Cerebellar nuclear complex (tissue), 1 donor: ENCODE measurements at regions not wholly inside any gene's neighbourhood (a gene's known extent, or its start where the extent isn't known, plus 50 kb on each side); places are given as distances from the start of the nearest gene placed in this dataset.

Experiments used
- DNase-seq, 2 experiments: peaks; one replicate each; lab custom pipeline; 2025; lab: John Stamatoyannopoulos, UW

DNA sequence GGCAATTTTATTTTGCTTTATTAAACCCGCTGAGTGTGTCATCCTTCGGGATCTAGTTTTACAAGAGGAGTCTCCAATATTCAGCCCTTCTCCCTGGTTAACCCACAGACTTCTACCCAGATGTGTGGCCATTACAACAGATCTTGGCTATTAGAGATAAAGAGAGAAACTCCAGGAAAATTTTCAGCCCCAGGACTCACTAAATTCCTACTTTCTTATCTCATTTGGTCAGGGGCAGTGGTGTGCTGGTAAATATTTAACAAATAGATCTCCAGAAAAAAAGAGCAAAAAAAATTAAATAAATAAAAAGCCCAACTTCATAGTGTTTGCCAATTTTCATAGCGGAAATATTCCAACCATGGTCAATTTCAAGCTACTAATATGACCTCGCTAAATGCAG is 168.4 kb downstream of the RND3 start:
- no peak for DNase-seq

DNA sequence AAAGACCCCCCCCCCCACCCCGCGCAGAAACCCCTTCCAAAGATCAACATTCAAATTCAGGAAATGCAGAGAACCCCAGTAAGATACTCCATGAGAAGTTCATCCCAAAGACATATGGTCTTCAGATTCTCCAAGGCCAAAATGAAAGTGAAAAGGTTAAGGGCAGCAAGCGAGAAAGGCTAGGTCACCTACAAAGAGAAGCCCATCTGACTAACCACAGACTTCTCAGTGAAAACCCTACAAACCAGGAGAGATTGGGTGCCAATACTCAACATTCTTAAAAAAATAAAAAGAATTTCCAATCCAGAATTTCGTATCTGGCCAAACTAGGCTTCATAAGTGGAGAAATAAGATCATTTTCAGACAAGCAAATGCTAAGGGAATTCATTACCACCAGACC is 175.2 kb downstream of the RND3 start:
- no peak for DNase-seq

DNA sequence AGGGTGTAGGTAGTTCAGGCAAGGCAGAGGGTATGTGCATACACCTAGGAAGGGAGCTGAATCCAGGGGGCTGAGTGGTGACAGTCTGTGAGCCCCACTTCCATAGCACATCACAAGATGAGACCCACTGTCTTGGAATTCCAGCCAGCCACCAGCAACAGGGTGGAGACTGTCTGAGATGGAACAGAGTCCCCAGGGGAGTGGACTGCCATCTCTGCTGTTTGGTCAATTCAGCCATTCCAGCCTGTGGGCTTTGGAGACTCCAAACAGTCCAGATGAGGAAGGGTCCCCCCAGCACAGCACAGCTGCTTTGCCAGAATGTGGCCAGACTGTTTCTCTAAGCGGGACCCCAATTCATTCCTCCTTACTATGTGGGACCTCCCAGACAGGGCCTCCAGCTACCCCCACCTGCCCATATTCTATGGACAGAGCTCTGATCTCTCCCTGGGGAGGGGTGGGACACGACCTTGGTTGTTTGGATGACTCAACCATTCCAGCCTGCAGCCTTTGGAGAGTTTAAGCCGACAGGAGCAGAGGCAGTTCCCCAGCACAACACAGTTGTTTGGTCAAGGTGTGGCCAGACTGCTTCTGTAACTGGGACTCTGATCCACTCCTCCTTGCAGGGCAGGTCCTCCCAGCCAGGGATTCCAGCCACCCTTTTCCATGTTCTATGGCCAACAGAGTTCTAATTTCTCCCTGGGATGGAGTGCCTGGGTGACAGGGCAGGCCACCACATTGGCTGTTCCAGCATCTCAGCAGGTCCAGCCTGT is 178.0 kb downstream of the RND3 start:
- no peak for DNase-seq

- no peak for DNase-seq
Measured at GRCh38 chr2:150307258-150307657, 180.2 kb downstream of the RND3 start.

DNA sequence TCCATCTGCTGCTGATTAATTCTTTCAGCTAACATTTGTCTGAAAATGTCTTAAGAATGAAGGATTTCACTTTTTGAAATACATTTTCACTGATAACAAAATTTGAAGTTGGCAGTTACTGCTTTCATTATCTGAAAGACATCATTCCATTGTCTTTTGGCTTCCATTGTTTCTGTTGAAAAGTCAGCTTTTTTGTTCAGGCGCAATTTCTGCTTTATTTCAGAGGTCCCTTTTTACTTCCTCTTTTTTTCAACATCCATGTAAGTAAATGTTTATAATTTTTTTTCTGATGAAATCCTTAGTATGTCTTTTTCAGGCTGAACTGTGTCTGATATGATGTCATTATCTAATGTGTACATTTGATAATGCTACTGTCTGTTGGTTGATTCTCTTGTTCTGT is 184.2 kb downstream of the RND3 start:
- DNase-seq, result no peak

DNA sequence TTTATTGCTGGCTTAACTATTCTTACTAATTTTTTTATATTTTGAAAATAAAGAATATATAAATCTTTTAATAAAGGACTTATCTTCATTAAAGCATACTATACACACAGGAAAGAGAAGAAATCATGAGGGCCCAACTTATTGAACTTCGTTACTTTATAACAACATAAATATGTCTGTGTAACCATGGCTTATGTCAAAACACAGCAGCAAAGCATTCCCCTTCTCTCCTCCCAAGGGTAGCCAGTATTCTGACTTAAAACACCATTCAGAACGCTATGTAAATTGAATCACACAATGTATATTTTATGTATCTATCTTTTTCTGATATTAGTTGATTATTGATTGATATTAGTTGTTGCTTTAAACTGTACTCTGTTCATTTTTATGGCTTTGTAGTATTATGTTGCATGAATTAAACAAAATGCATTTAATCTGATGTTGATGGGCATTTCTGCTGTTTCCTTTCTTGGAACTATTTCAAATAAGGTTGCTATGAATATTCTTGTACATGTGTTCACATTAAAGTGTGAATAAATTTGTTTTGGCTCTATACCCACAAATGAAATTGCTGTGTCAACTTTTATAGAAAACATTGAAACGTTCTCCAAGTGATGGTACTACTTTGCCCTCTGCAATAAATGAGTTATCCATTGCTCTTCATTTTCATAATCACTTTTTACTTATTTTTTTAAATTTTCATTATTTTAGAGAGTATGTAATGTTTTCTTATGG is 188.7 kb downstream of the RND3 start:
- no peak for DNase-seq

- DNase-seq, result no peak
Measured at GRCh38 chr2:150296770-150297546, 190.5 kb downstream of the RND3 start.

DNA sequence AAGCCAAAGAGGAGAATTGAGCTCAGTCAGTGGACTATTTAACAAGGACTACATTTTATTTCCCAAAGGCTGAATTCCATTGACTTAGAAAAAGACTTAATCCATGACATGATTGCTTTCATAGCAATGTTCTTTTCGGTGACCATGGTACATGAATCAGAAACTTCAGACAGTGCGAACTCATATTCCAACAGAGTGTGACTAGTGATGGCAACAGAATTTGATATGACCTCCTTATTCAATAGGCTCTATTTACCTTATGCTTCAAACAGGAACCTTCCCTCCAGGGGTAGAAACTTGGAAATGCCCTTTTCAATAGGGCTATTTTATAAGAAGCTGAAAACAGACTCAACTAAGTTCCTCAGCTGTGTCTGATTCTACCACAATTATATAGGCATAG is 191.9 kb downstream of the RND3 start:
- no peak for DNase-seq

- no peak for DNase-seq
Measured at GRCh38 chr2:150293771-150294170, 193.7 kb downstream of the RND3 start.

GRCh38 chr2:150292807-150293206 is 194.7 kb downstream of the RND3 start:
- no peak for DNase-seq

- DNase-seq, result no peak
Measured at GRCh38 chr2:150292192-150292591, 195.3 kb downstream of the RND3 start.

GRCh38 chr2:150286730-150287362 is 200.6 kb downstream of the RND3 start:
- no peak for DNase-seq

DNA sequence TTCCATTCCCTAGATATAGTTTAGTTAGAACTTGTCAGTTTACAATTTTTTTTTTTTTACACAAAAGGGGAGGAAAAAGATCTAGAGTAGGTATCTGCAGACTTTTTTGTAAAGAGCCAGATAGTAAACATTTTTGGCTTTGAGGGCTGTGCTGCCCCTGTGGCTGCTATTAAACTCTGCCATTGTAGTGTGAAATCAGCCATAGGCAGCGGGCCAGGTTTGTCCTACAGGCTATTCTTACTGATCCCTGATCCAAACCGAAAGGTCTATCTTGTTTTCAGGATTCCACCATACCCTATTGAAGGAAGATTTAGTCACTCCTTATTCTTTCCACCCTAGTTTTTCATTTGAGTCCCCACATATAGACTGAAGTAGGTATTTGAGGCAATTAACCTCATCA is 203.4 kb downstream of the RND3 start:
- DNase-seq, result no peak

GRCh38 chr2:150282771-150283371 is 204.6 kb downstream of the RND3 start:
- DNase-seq, result no peak

GRCh38 chr2:150282357-150282756 is 205.1 kb downstream of the RND3 start:
- no peak for DNase-seq

DNA sequence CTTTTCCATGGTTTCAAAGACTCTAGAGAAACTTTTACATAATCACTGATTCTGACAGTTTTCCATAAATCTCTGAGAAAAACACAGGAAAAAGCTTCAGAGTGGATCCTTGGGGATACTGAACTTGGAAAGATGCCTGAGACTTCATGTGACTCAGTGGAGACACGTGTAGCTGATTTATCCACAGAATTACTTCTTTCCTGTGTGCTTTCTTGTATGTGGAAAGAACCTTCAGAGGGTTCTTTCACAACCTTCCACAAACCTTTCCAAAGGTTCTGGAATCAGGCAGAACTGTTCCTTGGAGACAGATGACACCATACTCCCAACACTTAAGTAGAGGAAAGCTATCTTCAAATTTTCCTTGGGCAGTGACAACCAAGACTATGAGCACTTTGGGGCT is 207.2 kb downstream of the RND3 start:
- DNase-seq, result no peak

DNA sequence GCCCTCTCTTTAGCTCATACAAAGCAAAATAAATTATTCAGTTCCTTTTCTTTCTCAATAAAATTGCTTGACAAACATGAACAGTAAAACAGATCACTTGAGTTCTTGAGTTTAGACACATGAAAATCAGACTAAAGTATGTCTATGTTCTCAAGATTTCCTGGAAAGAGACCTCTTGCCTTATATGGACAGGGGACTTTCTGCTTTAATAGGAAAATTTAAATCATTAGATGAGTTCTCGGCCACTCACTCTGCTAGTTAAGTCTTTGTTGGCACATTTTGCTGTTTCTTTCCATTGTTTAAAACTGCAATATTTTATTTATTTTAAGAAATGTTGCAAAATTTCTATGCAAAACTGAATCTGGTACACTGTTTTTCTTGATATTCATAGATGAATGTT is 207.8 kb downstream of the RND3 start:
- DNase-seq, result no peak

DNA sequence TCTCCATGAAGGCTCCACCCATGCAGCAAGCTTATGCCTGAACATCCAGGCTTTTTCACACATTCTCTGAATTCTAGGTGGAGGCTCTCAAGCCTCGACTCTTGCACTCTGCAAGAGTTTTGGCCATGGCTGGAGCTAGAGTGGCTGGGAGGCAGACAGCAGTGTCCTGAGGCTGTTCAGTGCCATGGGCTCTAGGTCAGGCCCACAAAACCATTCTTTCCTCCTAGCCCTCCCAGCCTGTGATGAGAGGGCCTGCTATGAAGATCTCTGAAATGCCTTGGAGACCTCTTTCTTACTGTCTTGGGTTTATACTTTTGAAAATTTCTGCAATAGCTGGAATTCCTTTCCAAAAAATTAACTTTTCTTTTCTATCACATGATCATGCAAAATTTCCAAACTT is 210.7 kb downstream of the RND3 start:
- no peak for DNase-seq

DNA sequence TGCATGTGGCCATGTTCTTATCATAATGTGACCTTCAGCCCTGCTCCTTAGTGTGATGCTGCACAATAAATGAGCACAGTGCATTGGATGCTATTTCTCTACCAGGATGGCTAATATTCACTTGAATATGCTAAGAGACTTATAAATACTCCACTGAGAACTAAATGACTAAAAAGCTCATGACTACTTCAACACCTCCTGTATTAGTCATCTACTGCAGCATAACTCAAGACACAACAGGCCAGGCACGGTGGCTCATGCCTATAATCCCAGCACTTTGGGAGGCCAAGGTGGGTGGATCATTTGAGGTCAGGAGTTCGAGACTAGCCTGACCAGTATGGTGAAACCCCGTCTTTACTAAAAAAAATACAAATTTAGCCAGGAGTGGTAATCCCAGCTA is 213.4 kb downstream of the RND3 start:
- DNase-seq, result no peak

DNA sequence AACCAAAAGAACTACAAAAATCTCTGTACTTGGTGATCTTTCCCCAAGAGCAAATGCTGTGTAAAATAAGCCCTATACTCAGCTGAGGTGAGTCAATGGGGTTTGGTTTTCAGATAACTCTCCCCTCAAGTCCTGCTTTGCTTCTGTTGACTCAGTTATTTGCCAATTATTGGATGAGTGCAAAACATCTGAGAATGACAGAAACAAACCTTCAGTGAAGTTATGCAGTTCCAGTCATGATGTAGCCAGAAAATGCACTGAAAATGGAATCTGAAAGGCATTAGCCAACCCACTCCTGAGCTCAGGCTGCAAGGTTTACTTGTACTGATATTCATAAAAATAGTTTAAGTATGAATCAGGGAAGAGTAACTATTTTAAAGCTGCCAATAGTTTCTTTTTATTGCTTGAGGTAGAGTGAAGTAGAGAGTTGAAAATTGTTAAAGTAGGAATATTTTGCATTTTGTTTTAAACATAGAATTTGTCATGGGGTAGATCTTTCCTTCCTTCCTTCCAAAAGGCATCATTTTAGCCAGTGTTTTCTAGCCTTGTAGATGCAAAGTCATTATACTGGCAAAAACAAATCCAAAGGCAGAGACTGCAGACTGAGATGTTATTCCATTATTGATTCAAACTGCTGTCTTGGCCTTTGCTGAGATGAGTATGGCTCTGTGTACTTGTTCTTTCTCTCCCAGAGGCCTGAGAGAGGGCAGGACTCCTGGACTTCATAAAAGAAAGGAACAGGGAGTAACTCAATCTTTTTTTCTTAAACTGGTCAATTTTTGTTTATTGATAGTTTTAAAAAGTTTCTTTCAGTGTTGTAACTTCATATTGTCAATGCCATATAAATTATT is 215.3 kb downstream of the RND3 start:
- DNase-seq, result no peak
